B cell (primary cell): ENCODE measurements at regions not wholly inside any gene's neighbourhood (a gene's known extent, or its start where the extent isn't known, plus 50 kb on each side); places are given as distances from the start of the nearest gene placed in this dataset.

ENCODE experiments used
- ATAC-seq: fragments of 200-7000 bp; cut with Tn5 transposase; one replicate; pipeline ENCODE4 v1.10.0; 2021; ENCODE audit warnings: low read depth, mild to moderate bottlenecking, moderate number of reproducible peaks, moderate library complexity
- CTCF ChIA-PET: fragments of 350-600 bp; sonication (Branson Sonifier 250); formaldehyde crosslinking; loops from one replicate; lab custom pipeline; 2021; ENCODE audit warnings: antibody characterized with exemption, inconsistent platforms; lab: Charles Lee
- POLR2A ChIA-PET: fragments of 350-600 bp; sonication (Branson Sonifier 250); formaldehyde crosslinking; loops from one replicate; lab custom pipeline; 2021; ENCODE audit warnings: antibody characterized with exemption; lab: Charles Lee
- DNase-seq: peaks from one replicate; pipeline ENCODE4 v3.0.0; 2013
- H2AFZ ChIP-seq: 2 replicates; pipeline ENCODE4 v1.6.1; 2012; ENCODE audit warnings: mild to moderate bottlenecking, low read depth, low read length; ENCODE audit not compliant: insufficient read depth, poor library complexity, severe bottlenecking
- H3K27ac ChIP-seq, 2 donors: 1 replicate in 1 of 2; 2 replicates in 1 of 2; pipeline ENCODE4 v1.5.1; 2012 to 2013; ENCODE audit warnings: low read length in 2 of 2, mild to moderate bottlenecking in 2 of 2, moderate library complexity in 1 of 2
- H3K27me3 ChIP-seq, 4 experiments: fragments of 200-600 bp in 1 of 4; sonication (generic) in 1 of 4; replicated peaks in 1 of 4; 1 replicate in 2 of 4; 2 replicates in 2 of 4; pipeline versions ENCODE4 v1.6.1 to v1.7.0; 2013 to 2016; ENCODE audit warnings: low read length in 3 of 4, mild to moderate bottlenecking in 2 of 4, mixed read lengths in 1 of 4, moderate library complexity in 1 of 4; ENCODE audit not compliant: insufficient read depth in 4 of 4, control insufficient read depth in 3 of 4; ENCODE audit errors: control extremely low read depth in 1 of 4
- H3K36me3 ChIP-seq, 2 experiments: replicated peaks in 1 of 2; 1 replicate in 1 of 2; 2 replicates in 1 of 2; pipeline versions ENCODE4 v1.6.1 to v1.7.1; 2013; ENCODE audit warnings: low read length in 1 of 2; ENCODE audit not compliant: insufficient read depth in 2 of 2, control insufficient read depth in 1 of 2; ENCODE audit errors: control extremely low read depth in 1 of 2, extremely low read depth in 1 of 2
- H3K4me1 ChIP-seq, 2 donors: fragments of 200-600 bp in 1 of 2; sonication (generic) in 1 of 2; 1 replicate in 1 of 2; 2 replicates in 1 of 2; pipeline versions ENCODE4 v1.5.1 to v1.6.1; 2013 to 2017; ENCODE audit warnings: low read length in 2 of 2; ENCODE audit not compliant: control insufficient read depth in 2 of 2, insufficient read depth in 2 of 2
- H3K4me2 ChIP-seq: replicated peaks from 2 replicates; pipeline ENCODE3; 2012; ENCODE audit warnings: mild to moderate bottlenecking, low read depth, low read length; ENCODE audit not compliant: poor library complexity, severe bottlenecking
- H3K4me3 ChIP-seq, 5 experiments: fragments of 200-600 bp in 1 of 5; sonication (generic) in 1 of 5; 1 replicate in 3 of 5; 2 replicates in 2 of 5; pipeline versions ENCODE4 v1.5.1 to v1.7.0; 2011 to 2016; ENCODE audit warnings: low read length in 4 of 5, mild to moderate bottlenecking in 4 of 5, low read depth in 2 of 5, control low read depth in 1 of 5, moderate library complexity in 1 of 5; ENCODE audit not compliant: insufficient read depth in 1 of 5; ENCODE audit errors: control extremely low read depth in 1 of 5, extremely low read depth in 1 of 5
- H3K79me2 ChIP-seq: fragments of 200-600 bp; sonication (generic); one replicate; pipeline ENCODE4 v1.6.0; 2016; ENCODE audit warnings: low read length; ENCODE audit not compliant: control insufficient read depth, insufficient read depth
- H3K9ac ChIP-seq: fragments of 200-600 bp; sonication (generic); 2 replicates; pipeline ENCODE4 v1.6.1; 2017; ENCODE audit warnings: mild to moderate bottlenecking, low read length, moderate library complexity
- H3K9me3 ChIP-seq, 3 donors: one replicate each; pipeline versions ENCODE4 v1.6.1 to v1.7.1; 2013; ENCODE audit warnings: low read length in 2 of 3; ENCODE audit not compliant: control insufficient read depth in 2 of 3, insufficient read depth in 1 of 3; ENCODE audit errors: control extremely low read depth in 1 of 3
- H4K20me1 ChIP-seq: 2 replicates; pipeline ENCODE4 v1.6.0; 2012; ENCODE audit warnings: mild to moderate bottlenecking, low read length; ENCODE audit not compliant: insufficient read depth, control insufficient read depth, poor library complexity, severe bottlenecking
- H3K27ac Mint-ChIP-seq: one replicate; pipeline ENCODE4 v1.8.0; 2021; ENCODE audit warnings: mixed read lengths
- H3K27me3 Mint-ChIP-seq: one replicate; pipeline ENCODE4 v1.8.0; 2021; ENCODE audit warnings: mixed read lengths
- H3K4me1 Mint-ChIP-seq: one replicate; pipeline ENCODE4 v1.8.0; 2021; ENCODE audit warnings: mixed read lengths
- H3K4me3 Mint-ChIP-seq: one replicate; pipeline ENCODE4 v1.8.0; 2021; ENCODE audit warnings: mixed read lengths
- H3K9me3 Mint-ChIP-seq: one replicate; pipeline ENCODE4 v1.8.0; 2022; ENCODE audit warnings: mixed read lengths; ENCODE audit not compliant: insufficient read depth
- CTCF ChIP-seq: fragments of 200-600 bp; IDR thresholded peaks from one replicate; pipeline ENCODE4 v1.8.0; 2022; ENCODE audit warnings: antibody characterized with exemption, mild to moderate bottlenecking
- EZH2 ChIP-seq: IDR thresholded peaks from 2 replicates; pipeline ENCODE4 v1.6.1; 2012; ENCODE audit warnings: borderline replicate concordance, low read depth, mild to moderate bottlenecking, moderate library complexity, low read length; ENCODE audit not compliant: insufficient read depth, poor library complexity, severe bottlenecking
- WGBS: methylation state at CpG from one replicate; pipeline ENCODE4 v1.1.5; 2013; ENCODE audit warnings: missing lambda C conversion rate; ENCODE audit not compliant: insufficient coverage; 5-methylcytosine and 5-hydroxymethylcytosine counted together
- intact Hi-C: fragments of 100-400 bp; cut with micrococcal nuclease; formaldehyde crosslinking; loops from one replicate; pipeline ENCODE4 v1.10.0; 2022

- CTCF ChIA-PET, result no interaction called here
Observed at GRCh38 chr9:115587310-115587709, 469.4 kb upstream of the TNC start.

GRCh38 chr9:115590011-115590410 is 472.1 kb upstream of the TNC start:
- Mint-ChIP-seq H3K27me3 (peaks cover 6% of the 10 kb centered on the region), H3K27ac (no peak overlapping the region), H3K4me3 (no peak overlapping the region), H3K4me1 (no peaks in the 10 kb centered on the region), H3K9me3 (peaks cover 2% of the 10 kb centered on the region)
- Histone ChIP-seq H2AFZ (no peak overlapping the region), H4K20me1 (no peaks in the 10 kb centered on the region), H3K79me2 (no peaks in the 10 kb centered on the region), H3K9ac (no peak overlapping the region), H3K27me3 (peaks cover 0 to 5% (median 0%) of the 10 kb centered on the region in 4 experiments), H3K4me1 (no peaks in the 10 kb centered on the region), H3K9me3 (no peaks in the 10 kb centered on the region), H3K4me2 (no peak overlapping the region), H3K27ac (no peak overlapping the region), H3K4me3 (no peak overlapping the region), H3K36me3 (no peaks in the 10 kb centered on the region)
- ChIA-PET POLR2A (no interaction called here), CTCF (no interaction called here)
- ATAC-seq (no peak), DNase-seq (no peak)
- TF ChIP-seq EZH2, result no peak
- TF ChIP-seq CTCF, result no peak
- intact Hi-C loops, result loop anchor here (5.0 kb wide), 1 partner anchor 1057 kb away; no protein-coding TSS in a partner anchor

More at GRCh38 chr9:115587310-115587709, 469.4 kb upstream of the TNC start:
- no peak overlapping the region for H3K9ac ChIP-seq
- H4K20me1 ChIP-seq, result no peaks in the 10 kb centered on the region
- WGBS, result no CpG with 5 or more reads among the region's 2 CpGs
- no peak overlapping the region for H3K27ac Mint-ChIP-seq
- intact Hi-C loops, result no loop called here
- TF ChIP-seq CTCF (no peak), EZH2 (no peak)
- H3K9me3 ChIP-seq, result no peaks in the 10 kb centered on the region
- DNase-seq (no peak), ATAC-seq (no peak)
- no peak overlapping the region for H3K4me3 Mint-ChIP-seq
- no peak overlapping the region for H3K4me3 ChIP-seq
- H3K4me1 Mint-ChIP-seq, result no peaks in the 10 kb centered on the region
- H3K79me2 ChIP-seq, result no peaks in the 10 kb centered on the region
- no peaks in the 10 kb centered on the region for H3K4me1 ChIP-seq
- H3K27me3 ChIP-seq, result no peaks in the 10 kb centered on the region
- no peaks in the 10 kb centered on the region for H3K36me3 ChIP-seq
- H2AFZ ChIP-seq, result no peak overlapping the region
- POLR2A ChIA-PET, result no interaction called here
- H3K27ac ChIP-seq, result no peak overlapping the region
- no peak overlapping the region for H3K4me2 ChIP-seq
- H3K9me3 Mint-ChIP-seq, result peaks cover 2% of the 10 kb centered on the region
- peaks cover 8% of the 10 kb centered on the region for H3K27me3 Mint-ChIP-seq
